ENCODE measurements at regions not wholly inside any gene's neighbourhood (a gene's known extent, or its start where the extent isn't known, plus 50 kb on each side); places are given as distances from the start of the nearest gene placed in this dataset.
A peak's percentile ranks its signal among the peaks of the same experiment; 100 is the strongest.

DNA sequence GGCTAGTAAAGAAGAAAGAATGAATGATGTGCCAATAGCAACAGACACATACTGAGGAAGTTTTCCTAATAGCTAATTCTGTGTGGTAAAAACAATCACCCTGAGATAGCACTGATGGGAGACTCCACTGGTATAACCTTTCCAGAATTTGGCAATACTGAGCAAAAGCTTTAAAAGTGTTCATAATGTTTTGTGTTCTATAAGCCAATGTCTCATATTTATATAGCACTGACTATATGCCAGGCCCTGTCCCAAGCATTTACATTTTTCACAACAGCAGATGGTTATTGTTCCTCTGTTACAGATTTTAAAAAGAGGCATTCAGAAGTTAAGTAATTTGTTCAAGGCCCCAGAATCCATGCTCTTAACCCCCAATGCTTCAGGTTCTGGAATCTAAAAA is 108.0 kb upstream of the DST start:
- peaks cover 0 to 39% (median 23%) of the 10 kb centered on the region in 4 donors for H3K4me1 ChIP-seq
- H3K4me3 ChIP-seq, result no peak overlapping the region
- no peaks in the 10 kb centered on the region for H3K9me3 ChIP-seq
- no peak for DNase-seq
- intact Hi-C loops (cut with DNase I; ENCODE audit: low total_unique reads), result loop anchor here (10.0 kb wide), 2 partner anchors 46 to 116 kb away; no protein-coding TSS in a partner anchor
- TF ChIP-seq POLR2A (IDR thresholded peaks at IDR 0.05), result no peak
- no peak for TF ChIP-seq EP300 (IDR thresholded peaks at IDR 0.05)
- no peak for TF ChIP-seq POLR2AphosphoS5 (IDR thresholded peaks at IDR 0.05)
- TF ChIP-seq, protein P1, sequence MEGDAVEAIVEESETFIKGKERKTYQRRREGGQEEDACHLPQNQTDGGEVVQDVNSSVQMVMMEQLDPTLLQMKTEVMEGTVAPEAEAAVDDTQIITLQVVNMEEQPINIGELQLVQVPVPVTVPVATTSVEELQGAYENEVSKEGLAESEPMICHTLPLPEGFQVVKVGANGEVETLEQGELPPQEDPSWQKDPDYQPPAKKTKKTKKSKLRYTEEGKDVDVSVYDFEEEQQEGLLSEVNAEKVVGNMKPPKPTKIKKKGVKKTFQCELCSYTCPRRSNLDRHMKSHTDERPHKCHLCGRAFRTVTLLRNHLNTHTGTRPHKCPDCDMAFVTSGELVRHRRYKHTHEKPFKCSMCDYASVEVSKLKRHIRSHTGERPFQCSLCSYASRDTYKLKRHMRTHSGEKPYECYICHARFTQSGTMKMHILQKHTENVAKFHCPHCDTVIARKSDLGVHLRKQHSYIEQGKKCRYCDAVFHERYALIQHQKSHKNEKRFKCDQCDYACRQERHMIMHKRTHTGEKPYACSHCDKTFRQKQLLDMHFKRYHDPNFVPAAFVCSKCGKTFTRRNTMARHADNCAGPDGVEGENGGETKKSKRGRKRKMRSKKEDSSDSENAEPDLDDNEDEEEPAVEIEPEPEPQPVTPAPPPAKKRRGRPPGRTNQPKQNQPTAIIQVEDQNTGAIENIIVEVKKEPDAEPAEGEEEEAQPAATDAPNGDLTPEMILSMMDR (IDR thresholded peaks at IDR 0.05), result no peak
- no peak overlapping the region for H3K27ac ChIP-seq
- H3K27me3 ChIP-seq, result no peaks in the 10 kb centered on the region
- H3K36me3 ChIP-seq, result no peaks in the 10 kb centered on the region

DNA sequence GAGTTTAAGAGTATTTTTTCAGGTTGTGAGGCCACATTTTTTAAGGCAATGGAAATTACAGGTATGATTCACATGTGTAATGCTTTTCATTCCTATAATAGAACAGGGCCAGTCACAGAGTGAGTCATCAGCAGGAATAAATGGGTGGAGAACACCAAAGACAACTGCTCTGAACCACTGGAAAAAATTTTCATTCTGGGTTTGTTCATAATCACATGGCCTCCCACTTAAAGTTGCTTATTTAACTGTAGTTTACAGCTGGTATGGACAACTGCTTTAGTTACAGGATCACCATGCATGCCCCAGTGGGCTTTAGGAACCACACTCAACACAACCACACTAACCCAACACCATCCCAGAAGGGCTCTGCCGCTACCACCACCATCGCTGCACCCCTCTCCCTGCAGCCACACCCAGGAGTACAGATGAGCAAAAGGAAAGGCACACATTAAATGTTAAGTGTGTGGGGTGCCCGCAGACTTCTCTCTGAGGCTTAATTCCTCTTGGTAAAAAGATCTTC is 107.0 kb upstream of the DST start:
- intact Hi-C loops (cut with DNase I; ENCODE audit: low total_unique reads), result loop anchor here (10.0 kb wide), 2 partner anchors 45 to 115 kb away; no protein-coding TSS in a partner anchor
- H3K9me3 ChIP-seq, result no peaks in the 10 kb centered on the region
- TF ChIP-seq EP300 (IDR thresholded peaks at IDR 0.05) (no peak), POLR2A (IDR thresholded peaks at IDR 0.05) (no peak), POLR2AphosphoS5 (IDR thresholded peaks at IDR 0.05) (no peak)
- TF ChIP-seq, protein P1 (IDR thresholded peaks at IDR 0.05), result no peak
- no peaks in the 10 kb centered on the region for H3K27me3 ChIP-seq
- no peak overlapping the region for H3K4me3 ChIP-seq
- no peaks in the 10 kb centered on the region for H3K36me3 ChIP-seq
- WGBS, 5 donors, result 93 to 99% (median 96%) methylated on average over 3 of the region's 3 CpGs
- H3K27ac ChIP-seq, result peak overlapping the region in 2 of 5 donors; percentile 12 to 49
- DNase-seq, result no peak
- peaks cover 0 to 39% (median 22%) of the 10 kb centered on the region in 4 donors for H3K4me1 ChIP-seq

DNA sequence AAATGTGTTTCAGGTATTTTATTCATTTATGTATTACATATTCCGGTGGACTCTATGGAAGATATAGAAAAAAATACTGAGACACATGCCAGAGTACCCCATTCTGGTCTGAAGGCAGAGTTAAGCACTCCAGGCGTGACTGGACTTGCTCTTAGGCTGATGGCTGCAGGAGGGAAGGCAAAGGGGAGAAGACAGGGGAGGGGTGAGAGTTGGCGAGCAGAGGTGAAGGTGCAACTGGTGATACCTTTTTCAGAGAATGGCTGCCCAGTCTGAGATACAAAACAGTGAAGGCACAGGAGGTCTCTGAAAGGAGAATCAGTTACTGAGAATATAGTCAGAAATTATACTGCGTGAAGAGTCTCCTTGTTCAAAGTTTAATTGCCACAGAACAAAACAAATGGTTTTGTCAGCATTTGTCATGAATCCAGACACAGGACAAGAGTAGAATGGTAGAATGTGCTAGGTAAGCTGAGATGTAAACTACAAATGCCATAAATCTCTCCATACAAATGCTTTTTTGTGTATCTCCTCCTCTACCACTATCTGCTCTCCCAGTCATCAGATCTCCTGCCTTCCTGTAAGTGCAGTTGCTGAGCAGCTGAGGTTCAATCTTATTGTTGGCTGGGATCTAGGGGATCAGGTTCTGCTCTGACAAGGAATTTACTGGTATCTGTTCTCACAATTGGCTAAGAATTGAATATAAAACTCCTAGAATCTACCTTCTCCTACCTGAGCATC is 104.2 kb upstream of the DST start:
- Histone ChIP-seq H3K27me3 (no peaks in the 10 kb centered on the region), H3K9me3 (no peaks in the 10 kb centered on the region), H3K36me3 (no peaks in the 10 kb centered on the region), H3K4me3 (no peak overlapping the region), H3K4me1 (peaks cover 1 to 30% (median 14%) of the 10 kb centered on the region in 4 donors), H3K27ac (no peak overlapping the region)
- 91 to 95% (median 92%) methylated on average over 4 of the region's 4 CpGs for WGBS, 5 donors
- no peak for DNase-seq
- TF ChIP-seq, protein P1 (IDR thresholded peaks at IDR 0.05), result no peak
- intact Hi-C loops (cut with DNase I; ENCODE audit: low total_unique reads), result no loop called here

DNA sequence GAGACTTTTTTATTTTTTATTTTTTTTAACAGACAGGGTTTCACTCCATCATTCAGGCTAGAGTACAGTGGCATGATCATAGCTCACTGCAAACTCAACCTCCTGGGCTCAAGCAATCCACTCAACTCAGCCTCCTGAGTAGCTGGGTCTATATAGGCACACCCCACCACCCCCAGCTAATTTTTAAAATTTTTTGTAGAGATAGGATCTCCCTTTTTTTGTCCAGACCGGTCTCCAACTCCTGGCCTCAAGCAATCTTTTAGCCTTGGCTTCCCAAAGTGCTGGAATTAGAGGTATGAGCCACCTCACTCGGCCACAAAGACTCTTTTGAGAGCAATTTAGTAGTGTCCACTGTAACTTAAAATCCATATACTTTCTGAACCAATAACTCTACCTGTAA is 103.3 kb upstream of the DST start:
- H3K27me3 ChIP-seq, result no peaks in the 10 kb centered on the region
- H3K27ac ChIP-seq, result no peak overlapping the region
- no peaks in the 10 kb centered on the region for H3K36me3 ChIP-seq
- peaks cover 0 to 40% (median 22%) of the 10 kb centered on the region in 4 donors for H3K4me1 ChIP-seq
- 85 to 95% (median 90%) methylated on average over 2 of the region's 2 CpGs for WGBS, 5 donors
- no peaks in the 10 kb centered on the region for H3K9me3 ChIP-seq
- no peak for TF ChIP-seq POLR2AphosphoS5 (IDR thresholded peaks at IDR 0.05)
- TF ChIP-seq, protein P1 (IDR thresholded peaks at IDR 0.05), result no peak
- TF ChIP-seq EP300 (IDR thresholded peaks at IDR 0.05), result no peak
- no peak for TF ChIP-seq POLR2A (IDR thresholded peaks at IDR 0.05)
- intact Hi-C loops (cut with DNase I; ENCODE audit: low total_unique reads), result no loop called here
- H3K4me3 ChIP-seq, result no peak overlapping the region
- no peak for DNase-seq
